NCI-H1417 treated with DMSO at 0.1 percent for 48 hours (cell line): ENCODE measurements at regions not wholly inside any gene's neighbourhood (a gene's known extent, or its start where the extent isn't known, plus 50 kb on each side); places are given as distances from the start of the nearest gene placed in this dataset.

ENCODE experiments used
- DNase-seq: peaks from one replicate; lab custom pipeline; 2025; lab: John Stamatoyannopoulos, UW

GRCh38 chr5:98454407-98454806, 319.1 kb upstream of the RGMB start:
- no peak for DNase-seq

DNA sequence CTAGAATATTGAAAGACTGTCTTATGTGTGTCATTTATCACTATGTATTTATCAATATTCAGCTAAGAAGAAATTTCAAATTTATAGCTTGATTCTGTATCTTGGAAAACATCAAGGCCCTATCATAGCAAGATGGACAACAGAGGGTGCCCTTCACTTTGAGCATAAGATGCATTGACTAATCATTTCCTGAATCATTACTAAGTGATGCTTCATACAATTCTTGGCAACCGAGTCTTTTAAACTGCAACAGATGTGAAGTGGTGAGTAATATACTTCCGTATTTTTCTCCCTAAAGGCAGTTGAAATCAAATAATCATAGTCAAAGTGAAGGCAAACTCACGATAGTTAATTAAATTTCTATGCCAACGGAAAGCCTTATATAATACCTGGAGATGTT, 318.6 kb upstream of the RGMB start:
- DNase-seq = no peak

GRCh38 chr5:98455665-98456064, 317.8 kb upstream of the RGMB start:
- no peak for DNase-seq

GRCh38 chr5:98458004-98458403, 315.5 kb upstream of the RGMB start:
- DNase-seq = no peak

GRCh38 chr5:98458726-98459125, 314.7 kb upstream of the RGMB start:
- DNase-seq = no peak

- no peak for DNase-seq
Observed at GRCh38 chr5:98460536-98460935, 312.9 kb upstream of the RGMB start.

GRCh38 chr5:98461485-98461884, 312.0 kb upstream of the RGMB start:
- DNase-seq = no peak

- no peak for DNase-seq
Observed at GRCh38 chr5:98463222-98463621, 310.2 kb upstream of the RGMB start.

- DNase-seq = no peak
Observed at GRCh38 chr5:98463676-98464075, 309.8 kb upstream of the RGMB start.

DNA sequence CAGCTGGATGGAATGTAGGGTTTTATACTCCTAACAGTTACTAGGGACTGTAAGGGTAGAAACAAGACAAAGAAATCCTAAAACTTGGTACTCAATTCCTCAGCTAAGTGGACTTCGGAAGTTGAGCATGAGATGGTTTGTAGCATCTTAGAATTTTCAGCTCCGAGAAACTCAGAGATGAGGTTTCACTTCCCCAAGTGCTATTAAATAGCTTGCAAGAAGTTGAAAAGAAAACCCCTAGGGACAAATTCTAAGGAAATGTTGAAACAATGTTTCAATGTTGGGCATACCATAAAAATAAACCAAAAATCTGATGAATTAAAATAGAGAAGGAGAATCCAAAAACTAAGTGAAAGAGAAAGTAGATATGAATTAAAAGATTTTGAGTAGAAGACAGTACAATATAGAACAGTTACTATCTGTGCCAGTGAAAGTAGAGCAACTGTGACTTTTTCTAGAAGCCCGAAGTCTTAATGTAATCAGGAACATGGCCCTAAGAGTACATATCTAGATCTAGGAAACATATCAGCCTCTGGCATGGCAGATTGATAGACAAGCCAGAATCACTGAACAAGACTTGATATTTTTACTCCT, 308.6 kb upstream of the RGMB start:
- no peak for DNase-seq

GRCh38 chr5:98468188-98468869, 305.1 kb upstream of the RGMB start:
- no peak for DNase-seq

- no peak for DNase-seq
Observed at GRCh38 chr5:98470747-98471146, 302.7 kb upstream of the RGMB start.

DNA sequence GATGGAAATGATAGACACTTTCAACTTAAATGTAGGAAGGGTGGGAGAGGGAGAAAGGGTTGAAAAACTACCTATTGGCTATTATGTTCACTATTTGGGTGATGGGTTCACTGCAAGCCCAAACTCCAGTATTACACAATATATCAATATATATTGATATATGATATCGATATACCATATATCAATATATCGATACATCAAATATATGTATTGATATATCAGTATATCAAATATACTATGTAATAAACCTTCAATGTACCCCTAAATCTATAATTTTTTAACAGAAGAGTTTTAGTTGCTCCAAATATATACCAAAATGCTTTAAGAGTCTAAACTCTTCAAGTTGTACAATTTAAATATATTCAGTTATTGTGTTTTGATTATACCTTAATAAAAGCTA, 302.0 kb upstream of the RGMB start:
- no peak for DNase-seq

DNA sequence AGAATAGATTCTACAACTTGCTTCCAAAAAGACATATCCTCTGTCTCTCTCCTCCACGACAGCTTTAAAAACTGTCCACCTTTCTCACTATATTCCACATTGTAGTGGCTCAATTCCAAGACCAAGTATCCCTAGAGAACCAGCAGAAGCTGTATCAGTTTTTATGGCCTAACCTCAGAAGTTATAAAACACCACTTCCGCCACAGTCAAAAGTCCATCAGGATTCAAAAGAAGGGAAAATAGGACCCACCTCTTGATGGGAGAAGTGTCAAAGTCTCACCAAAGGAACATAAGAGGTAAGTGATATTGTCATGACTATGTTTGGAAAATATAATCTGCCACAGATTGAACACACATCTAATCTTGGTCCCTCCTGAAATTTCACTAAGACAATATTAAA, 299.2 kb upstream of the RGMB start:
- DNase-seq = no peak

GRCh38 chr5:98474782-98475181, 298.7 kb upstream of the RGMB start:
- DNase-seq = no peak

DNA sequence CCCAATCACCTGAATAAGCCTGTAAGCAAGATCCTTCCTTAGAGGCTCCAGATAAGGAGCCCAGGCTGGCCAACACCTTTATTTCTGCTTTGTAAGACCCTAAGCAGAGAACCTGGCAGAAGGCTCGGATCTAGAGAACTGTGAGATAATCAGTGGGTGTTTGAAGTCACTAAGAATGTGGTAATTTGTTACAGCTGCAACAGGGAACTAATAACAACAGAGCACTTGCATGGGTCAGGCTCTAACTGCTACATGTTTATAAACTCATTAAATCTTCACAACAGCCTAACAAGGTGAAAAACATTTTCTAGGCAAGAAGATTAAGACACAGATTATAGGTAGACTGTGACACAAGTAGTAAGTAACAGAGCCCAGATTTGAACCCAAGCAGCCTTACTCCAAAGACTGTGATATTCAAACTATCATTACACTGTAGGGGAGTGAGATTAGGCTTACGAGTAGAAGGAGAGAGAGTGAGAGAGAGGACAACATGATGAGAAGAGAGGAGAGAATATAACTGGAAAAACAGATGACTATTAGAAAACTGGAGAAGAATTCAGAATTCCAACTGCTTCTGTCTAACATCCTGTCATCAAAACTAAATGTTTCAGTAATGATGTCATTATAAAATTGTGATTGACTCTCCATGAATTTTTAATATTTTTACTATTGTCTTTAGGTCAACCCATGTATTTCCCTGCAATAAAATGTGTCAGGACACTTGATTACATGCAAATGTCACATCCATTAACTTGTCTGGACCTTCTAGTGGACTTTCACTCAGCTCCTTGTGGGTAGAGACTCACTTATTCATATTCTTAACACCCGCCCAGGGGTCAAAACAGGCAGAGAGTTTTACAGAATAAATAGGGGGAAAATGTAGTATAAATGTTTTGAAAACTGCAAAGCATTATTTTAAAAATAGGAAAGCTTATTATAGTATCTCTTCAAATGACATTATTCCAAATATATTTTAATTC, 290.9 kb upstream of the RGMB start:
- no peak for DNase-seq

DNA sequence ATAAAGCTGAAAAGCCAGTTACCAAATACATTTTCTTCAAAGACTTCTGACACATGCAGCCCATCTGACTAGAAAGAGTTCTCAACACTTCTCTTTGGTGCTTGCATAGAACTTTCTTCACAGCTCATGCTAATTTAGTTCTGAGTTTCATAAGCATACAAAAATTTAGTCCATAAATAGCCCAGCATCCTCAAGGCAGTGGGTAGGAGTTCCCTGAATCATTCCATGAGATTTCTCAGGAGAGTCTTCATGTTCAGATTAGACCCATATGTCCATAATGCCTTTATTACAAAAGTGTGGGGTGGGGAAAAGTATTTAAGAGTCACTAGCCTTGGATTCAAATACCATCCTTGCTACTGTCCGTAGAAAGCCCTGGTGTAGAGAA, 290.2 kb upstream of the RGMB start:
- DNase-seq = no peak

GRCh38 chr5:98489021-98489420, 284.4 kb upstream of the RGMB start:
- DNase-seq = no peak

DNA sequence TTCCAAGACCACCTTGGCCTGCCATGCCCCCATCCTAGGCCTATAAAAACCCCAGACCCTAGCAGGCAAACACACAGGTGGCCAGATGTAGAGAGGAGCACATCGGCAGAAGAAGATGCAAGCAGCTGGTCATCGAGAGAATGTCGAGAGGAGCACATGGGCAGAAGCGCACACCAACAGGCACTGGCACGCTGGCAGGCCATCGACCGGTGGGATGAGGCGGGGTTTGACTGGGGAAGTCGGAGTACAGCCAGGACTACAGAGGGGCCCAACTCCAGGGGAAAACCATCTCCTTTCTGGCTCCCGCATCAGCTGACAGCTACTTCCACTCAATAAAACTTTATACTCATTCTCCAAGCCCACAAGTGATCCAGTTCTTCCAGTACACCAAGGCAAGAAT, 283.1 kb upstream of the RGMB start:
- DNase-seq = no peak

DNA sequence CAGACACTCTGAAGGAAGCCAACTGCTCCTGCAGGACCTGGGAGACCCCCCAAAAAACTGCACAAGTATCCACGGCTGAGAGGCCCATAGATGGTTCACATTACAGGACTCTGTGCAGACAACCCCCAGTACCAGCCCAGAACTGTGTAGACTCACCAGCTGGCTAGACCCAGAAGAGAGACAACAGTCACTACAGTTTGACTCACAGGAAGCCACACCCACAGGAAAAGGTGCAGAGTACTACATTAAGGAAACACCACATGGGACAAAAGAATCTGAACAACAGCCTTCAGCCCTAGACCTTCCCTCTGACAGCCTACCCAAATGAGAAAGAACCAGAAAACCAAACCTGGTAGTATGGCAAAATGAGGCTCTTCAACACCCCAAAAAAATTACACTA, 281.2 kb upstream of the RGMB start:
- no peak for DNase-seq

- no peak for DNase-seq
Observed at GRCh38 chr5:98497418-98497817, 276.0 kb upstream of the RGMB start.

DNA sequence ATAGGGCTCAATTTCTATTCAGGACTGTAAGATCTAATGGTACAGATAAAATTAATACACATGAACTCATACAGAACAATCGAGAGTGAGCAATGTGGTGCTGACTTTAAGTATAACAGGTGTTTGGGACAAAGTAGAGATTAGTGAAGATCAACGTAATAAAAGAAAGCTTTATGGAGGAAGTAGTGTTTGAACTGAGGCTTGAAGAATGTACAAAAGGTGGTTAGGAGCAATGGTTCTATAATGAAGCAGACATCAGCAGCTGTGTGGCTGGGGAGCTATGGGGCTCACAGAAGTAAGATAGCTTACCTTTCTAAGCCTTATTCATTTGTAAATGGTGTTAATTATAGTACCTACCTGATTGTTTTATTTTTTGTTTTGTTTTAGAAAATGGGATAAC, 275.4 kb upstream of the RGMB start:
- no peak for DNase-seq

DNA sequence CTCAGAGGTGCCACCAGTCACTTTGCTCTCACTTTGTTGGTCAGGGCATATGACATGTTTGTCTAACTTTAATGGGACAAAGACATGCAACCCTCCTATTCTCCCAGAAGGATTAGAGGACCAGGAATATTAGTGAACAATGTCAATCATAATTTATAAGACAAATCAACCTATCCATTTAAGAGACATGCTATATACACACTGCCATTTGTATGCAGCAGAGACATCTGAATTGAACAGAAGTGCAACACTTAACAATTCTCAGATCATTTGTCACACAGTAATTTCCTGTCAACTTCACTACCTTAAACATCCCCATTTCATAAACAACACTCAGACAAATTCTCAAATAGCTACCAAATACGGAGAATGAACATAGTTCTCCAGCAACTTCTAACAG, 273.6 kb upstream of the RGMB start:
- no peak for DNase-seq
